HL-60 (cell line): ENCODE measurements at regions not wholly inside any gene's neighbourhood (a gene's known extent, or its start where the extent isn't known, plus 50 kb on each side); places are given as distances from the start of the nearest gene placed in this dataset.

Experiments used
- DNase-seq, 2 experiments: peaks; one replicate each; pipeline ENCODE4 v3.0.0-alpha.2; 2010 to 2020; ENCODE audit warnings: low read depth in 1 of 2, low spot score in 1 of 2
- H3K27ac ChIP-seq: fragments of 250-450 bp; sonication (Bioruptor Pico); replicated peaks from 2 replicates; pipeline ENCODE4 v1.5.1; 2020; ENCODE audit warnings: mild to moderate bottlenecking, moderate library complexity
- H3K27me3 ChIP-seq: fragments of 250-450 bp; sonication (Bioruptor Pico); 2 replicates; pipeline ENCODE4 v1.5.1; 2021; ENCODE audit warnings: mild to moderate bottlenecking, moderate library complexity; ENCODE audit not compliant: insufficient read depth, poor library complexity, severe bottlenecking
- H3K4me3 ChIP-seq: replicated peaks from 2 replicates; pipeline ENCODE4 v1.5.1; 2011; ENCODE audit warnings: mild to moderate bottlenecking, control low read depth, low read length; ENCODE audit not compliant: insufficient read depth
- GABPA ChIP-seq: IDR thresholded peaks from 2 replicates; pipeline ENCODE4 v1.6.1; 2012; ENCODE audit warnings: low read depth
- POLR2AphosphoS5 ChIP-seq: IDR thresholded peaks from 2 replicates; pipeline ENCODE4 v1.6.1; 2012; ENCODE audit warnings: low read depth
- SPI1 ChIP-seq: IDR thresholded peaks from 2 replicates; pipeline ENCODE4 v1.6.1; 2012; ENCODE audit warnings: low read depth, mild to moderate bottlenecking, borderline replicate concordance
- TF ChIP-seq, protein P1 (sequence below): IDR thresholded peaks from 2 replicates; pipeline ENCODE4 v1.6.1; 2012; ENCODE audit warnings: low read depth; ENCODE audit not compliant: insufficient replicate concordance
- TF ChIP-seq, protein P2 (sequence below): IDR thresholded peaks from one replicate; pipeline ENCODE4 v1.5.1; 2011; ENCODE audit warnings: low read length, control low read depth, inconsistent platforms; ENCODE audit not compliant: insufficient read depth

DNA sequence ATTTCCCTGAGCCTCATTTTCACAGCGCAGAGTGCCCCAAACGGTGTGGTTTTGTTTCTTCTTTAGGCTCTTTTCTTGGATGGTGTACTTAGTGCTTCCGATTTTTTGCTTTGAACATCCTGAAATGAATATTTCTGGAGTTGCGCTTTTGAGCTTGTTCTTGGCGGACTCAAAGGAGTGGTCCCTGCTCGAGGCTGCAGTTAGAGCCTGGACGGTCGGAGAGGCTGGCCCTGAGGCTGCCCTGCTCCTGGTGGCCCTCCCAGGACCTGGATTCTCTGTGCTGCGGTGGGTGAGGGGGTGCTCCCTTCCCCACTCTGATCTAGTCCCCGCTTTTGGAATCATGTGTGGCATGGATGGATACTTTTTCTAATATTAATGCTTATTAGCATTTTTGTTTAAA, 291.8 kb upstream of the IRX4 start:
- no peak for DNase-seq
- Histone ChIP-seq H3K27me3 (no peaks in the 10 kb centered on the region), H3K27ac (no peak overlapping the region), H3K4me3 (no peak overlapping the region)
- TF ChIP-seq, protein P1, sequence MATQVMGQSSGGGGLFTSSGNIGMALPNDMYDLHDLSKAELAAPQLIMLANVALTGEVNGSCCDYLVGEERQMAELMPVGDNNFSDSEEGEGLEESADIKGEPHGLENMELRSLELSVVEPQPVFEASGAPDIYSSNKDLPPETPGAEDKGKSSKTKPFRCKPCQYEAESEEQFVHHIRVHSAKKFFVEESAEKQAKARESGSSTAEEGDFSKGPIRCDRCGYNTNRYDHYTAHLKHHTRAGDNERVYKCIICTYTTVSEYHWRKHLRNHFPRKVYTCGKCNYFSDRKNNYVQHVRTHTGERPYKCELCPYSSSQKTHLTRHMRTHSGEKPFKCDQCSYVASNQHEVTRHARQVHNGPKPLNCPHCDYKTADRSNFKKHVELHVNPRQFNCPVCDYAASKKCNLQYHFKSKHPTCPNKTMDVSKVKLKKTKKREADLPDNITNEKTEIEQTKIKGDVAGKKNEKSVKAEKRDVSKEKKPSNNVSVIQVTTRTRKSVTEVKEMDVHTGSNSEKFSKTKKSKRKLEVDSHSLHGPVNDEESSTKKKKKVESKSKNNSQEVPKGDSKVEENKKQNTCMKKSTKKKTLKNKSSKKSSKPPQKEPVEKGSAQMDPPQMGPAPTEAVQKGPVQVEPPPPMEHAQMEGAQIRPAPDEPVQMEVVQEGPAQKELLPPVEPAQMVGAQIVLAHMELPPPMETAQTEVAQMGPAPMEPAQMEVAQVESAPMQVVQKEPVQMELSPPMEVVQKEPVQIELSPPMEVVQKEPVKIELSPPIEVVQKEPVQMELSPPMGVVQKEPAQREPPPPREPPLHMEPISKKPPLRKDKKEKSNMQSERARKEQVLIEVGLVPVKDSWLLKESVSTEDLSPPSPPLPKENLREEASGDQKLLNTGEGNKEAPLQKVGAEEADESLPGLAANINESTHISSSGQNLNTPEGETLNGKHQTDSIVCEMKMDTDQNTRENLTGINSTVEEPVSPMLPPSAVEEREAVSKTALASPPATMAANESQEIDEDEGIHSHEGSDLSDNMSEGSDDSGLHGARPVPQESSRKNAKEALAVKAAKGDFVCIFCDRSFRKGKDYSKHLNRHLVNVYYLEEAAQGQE: no peak
- TF ChIP-seq POLR2AphosphoS5 (no peak), SPI1 (no peak), GABPA (no peak)
- TF ChIP-seq, protein P2, sequence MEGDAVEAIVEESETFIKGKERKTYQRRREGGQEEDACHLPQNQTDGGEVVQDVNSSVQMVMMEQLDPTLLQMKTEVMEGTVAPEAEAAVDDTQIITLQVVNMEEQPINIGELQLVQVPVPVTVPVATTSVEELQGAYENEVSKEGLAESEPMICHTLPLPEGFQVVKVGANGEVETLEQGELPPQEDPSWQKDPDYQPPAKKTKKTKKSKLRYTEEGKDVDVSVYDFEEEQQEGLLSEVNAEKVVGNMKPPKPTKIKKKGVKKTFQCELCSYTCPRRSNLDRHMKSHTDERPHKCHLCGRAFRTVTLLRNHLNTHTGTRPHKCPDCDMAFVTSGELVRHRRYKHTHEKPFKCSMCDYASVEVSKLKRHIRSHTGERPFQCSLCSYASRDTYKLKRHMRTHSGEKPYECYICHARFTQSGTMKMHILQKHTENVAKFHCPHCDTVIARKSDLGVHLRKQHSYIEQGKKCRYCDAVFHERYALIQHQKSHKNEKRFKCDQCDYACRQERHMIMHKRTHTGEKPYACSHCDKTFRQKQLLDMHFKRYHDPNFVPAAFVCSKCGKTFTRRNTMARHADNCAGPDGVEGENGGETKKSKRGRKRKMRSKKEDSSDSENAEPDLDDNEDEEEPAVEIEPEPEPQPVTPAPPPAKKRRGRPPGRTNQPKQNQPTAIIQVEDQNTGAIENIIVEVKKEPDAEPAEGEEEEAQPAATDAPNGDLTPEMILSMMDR: no peak

DNA sequence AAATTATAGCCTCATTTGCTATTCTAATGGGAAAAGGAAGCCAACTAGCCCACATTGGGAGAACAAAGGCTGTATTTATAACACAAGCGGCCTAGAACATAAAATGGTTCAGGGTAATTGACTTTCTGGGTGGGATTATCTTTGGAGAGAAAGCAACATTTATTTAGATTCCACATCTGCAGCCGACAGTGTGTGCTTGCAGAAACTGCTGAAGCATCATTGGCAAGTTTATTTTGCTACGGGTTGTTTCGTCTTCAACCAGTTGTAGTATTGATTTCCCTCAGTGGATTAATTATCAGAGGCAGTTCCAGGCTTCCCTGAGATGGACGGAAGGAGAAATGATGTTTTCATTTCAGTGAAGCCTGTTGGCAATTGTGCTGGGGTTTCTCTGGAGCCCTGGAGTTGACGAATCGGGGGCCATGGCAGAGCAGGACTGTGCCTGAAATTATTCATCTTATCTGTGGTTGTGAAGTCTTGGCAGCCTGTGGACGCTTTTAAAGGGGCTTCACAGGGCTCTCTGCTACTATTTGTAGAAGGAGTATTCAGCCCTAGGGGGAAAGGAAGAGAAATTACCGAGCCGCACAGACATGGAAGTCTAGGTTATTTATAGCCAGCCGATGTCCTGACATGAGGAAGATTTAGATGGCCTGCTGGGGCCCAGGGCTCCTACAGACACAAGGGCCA, 290.6 kb upstream of the IRX4 start:
- H3K27ac ChIP-seq: no peak overlapping the region
- no peak overlapping the region for H3K4me3 ChIP-seq
- no peak for DNase-seq
- H3K27me3 ChIP-seq: no peaks in the 10 kb centered on the region
- TF ChIP-seq GABPA (no peak), SPI1 (no peak), POLR2AphosphoS5 (no peak)
- TF ChIP-seq, protein P2: no peak
- TF ChIP-seq, protein P1: no peak

DNA sequence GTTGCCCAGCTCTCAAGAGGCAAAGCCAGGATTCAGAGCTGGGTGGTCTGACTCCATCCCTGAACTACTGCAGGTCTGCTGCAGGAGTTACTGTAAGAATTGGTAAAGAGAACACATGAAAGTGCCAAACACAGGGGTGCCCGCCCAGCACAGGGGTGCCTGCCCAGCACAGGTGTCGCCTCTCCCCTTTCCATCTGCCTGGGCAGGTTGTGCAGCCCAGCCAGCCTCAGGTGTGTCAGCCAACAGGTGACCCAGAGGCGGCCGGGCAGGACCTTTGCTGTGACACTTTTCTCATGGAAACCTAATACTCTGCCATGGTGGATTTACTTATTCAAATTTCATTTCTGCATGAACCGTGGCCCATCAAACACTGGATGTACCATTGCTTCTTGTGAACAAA, 289.7 kb upstream of the IRX4 start:
- Histone ChIP-seq H3K27me3 (no peaks in the 10 kb centered on the region), H3K27ac (no peak overlapping the region), H3K4me3 (no peak overlapping the region)
- DNase-seq: no peak
- TF ChIP-seq POLR2AphosphoS5: no peak
- TF ChIP-seq, protein P2: no peak
- TF ChIP-seq, protein P1: no peak
- no peak for TF ChIP-seq GABPA
- TF ChIP-seq SPI1: no peak
